ENCODE measurements at regions not wholly inside any gene's neighbourhood (a gene's known extent, or its start where the extent isn't known, plus 50 kb on each side); places are given as distances from the start of the nearest gene placed in this dataset.

DNA sequence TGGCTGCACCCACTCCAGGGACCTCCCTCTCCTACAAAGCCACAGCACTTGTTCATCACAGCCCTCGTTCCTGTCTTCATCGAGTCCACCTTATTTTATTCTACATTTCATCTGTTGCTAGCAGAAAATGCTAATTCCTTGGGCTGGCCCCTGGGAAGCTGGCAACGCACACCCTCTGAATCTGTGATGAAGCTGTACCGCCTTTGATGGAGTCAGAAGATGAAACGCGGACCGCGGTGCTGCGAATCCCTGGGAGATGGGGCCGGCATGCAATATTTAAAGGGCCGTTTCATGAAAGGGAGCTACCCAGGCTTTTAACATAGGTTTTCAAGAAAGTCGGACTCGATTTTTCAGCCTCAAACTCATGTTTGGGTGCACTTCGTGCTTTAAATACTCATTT is 88.5 kb downstream of the NPTX2 start:
- Histone ChIP-seq H3K27me3 (no peaks in the 10 kb centered on the region), H3K4me1 (no peaks in the 10 kb centered on the region), H3K27ac (no peak overlapping the region), H3K4me3 (no peak overlapping the region), H3K9me3 (peaks cover 0 to 13% (median 0%) of the 10 kb centered on the region in 4 donors), H3K36me3 (no peaks in the 10 kb centered on the region)
- 44 to 50% methylated on average over 14 of the region's 14 CpGs for WGBS, 2 donors
- no peak for DNase-seq (ENCODE audit: low spot score in 2 of 2)
- TF ChIP-seq, protein P1, sequence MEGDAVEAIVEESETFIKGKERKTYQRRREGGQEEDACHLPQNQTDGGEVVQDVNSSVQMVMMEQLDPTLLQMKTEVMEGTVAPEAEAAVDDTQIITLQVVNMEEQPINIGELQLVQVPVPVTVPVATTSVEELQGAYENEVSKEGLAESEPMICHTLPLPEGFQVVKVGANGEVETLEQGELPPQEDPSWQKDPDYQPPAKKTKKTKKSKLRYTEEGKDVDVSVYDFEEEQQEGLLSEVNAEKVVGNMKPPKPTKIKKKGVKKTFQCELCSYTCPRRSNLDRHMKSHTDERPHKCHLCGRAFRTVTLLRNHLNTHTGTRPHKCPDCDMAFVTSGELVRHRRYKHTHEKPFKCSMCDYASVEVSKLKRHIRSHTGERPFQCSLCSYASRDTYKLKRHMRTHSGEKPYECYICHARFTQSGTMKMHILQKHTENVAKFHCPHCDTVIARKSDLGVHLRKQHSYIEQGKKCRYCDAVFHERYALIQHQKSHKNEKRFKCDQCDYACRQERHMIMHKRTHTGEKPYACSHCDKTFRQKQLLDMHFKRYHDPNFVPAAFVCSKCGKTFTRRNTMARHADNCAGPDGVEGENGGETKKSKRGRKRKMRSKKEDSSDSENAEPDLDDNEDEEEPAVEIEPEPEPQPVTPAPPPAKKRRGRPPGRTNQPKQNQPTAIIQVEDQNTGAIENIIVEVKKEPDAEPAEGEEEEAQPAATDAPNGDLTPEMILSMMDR (IDR thresholded peaks at IDR 0.05) = no peak
- TF ChIP-seq POLR2A (IDR thresholded peaks at IDR 0.05) (no peak), EP300 (IDR thresholded peaks at IDR 0.05) (no peak)

DNA sequence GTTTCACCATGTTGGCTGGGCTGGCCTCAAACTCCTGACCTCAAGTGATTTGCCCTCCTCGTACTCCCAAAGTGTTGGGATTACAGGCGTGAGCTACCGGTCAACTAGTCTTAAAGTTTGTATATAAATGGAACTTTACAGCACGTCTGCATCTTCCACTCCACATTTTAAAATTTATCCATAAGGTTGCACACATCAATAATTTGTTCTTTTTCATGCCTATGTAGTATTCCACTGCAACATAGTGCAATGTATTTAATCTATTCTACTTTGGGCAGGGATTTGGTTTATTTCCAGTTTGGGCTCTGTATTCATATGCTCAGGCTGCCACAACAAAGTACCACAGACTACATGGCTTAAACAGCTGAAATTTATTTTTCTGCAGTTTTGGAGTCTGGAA is 90.0 kb downstream of the NPTX2 start:
- Histone ChIP-seq H3K4me3 (no peak overlapping the region), H3K36me3 (no peaks in the 10 kb centered on the region), H3K27ac (no peak overlapping the region), H3K27me3 (no peaks in the 10 kb centered on the region), H3K9me3 (peaks cover 0 to 18% (median 0%) of the 10 kb centered on the region in 4 donors), H3K4me1 (no peaks in the 10 kb centered on the region)
- no peak for DNase-seq (ENCODE audit: low spot score in 2 of 2)
- WGBS, 2 donors = 82 to 89% methylated on average over 4 of the region's 4 CpGs
- TF ChIP-seq, protein P1 (IDR thresholded peaks at IDR 0.05) = no peak

- WGBS, 2 donors = 91% methylated on average over 10 of the region's 10 CpGs
- Histone ChIP-seq H3K9me3 (peaks cover 0 to 12% (median 0%) of the 10 kb centered on the region in 4 donors), H3K27me3 (no peaks in the 10 kb centered on the region), H3K4me3 (no peak overlapping the region), H3K36me3 (no peaks in the 10 kb centered on the region), H3K27ac (no peak overlapping the region), H3K4me1 (no peaks in the 10 kb centered on the region)
- DNase-seq (ENCODE audit: low spot score in 2 of 2) = no peak
- TF ChIP-seq, protein P1 (IDR thresholded peaks at IDR 0.05) = no peak
- TF ChIP-seq POLR2A (IDR thresholded peaks at IDR 0.05) (no peak), EP300 (IDR thresholded peaks at IDR 0.05) (no peak)
Observed at GRCh38 chr7:98711945-98712344, 94.9 kb downstream of the NPTX2 start.

GRCh38 chr7:98713165-98713810 is 96.2 kb downstream of the NPTX2 start:
- no peak for DNase-seq (ENCODE audit: low spot score in 2 of 2)
- TF ChIP-seq, protein P1 (IDR thresholded peaks at IDR 0.05) = no peak
- WGBS, 2 donors = 52% methylated on average over 6 of the region's 6 CpGs
- Histone ChIP-seq H3K27ac (no peak overlapping the region), H3K27me3 (no peaks in the 10 kb centered on the region), H3K4me3 (no peak overlapping the region), H3K4me1 (no peaks in the 10 kb centered on the region), H3K36me3 (no peaks in the 10 kb centered on the region), H3K9me3 (peaks cover 0 to 9% (median 0%) of the 10 kb centered on the region in 4 donors)

GRCh38 chr7:98719396-98719795 is 102.3 kb downstream of the NPTX2 start:
- H3K36me3 ChIP-seq = no peaks in the 10 kb centered on the region
- no peaks in the 10 kb centered on the region for H3K9me3 ChIP-seq
- no peak overlapping the region for H3K27ac ChIP-seq
- no peak overlapping the region for H3K4me3 ChIP-seq
- H3K4me1 ChIP-seq = no peaks in the 10 kb centered on the region
- no peak for DNase-seq (ENCODE audit: low spot score in 2 of 2)
- H3K27me3 ChIP-seq = no peaks in the 10 kb centered on the region
- 71 to 72% methylated on average over 8 of the region's 8 CpGs for WGBS, 2 donors
- TF ChIP-seq POLR2A (IDR thresholded peaks at IDR 0.05) = no peak
- no peak for TF ChIP-seq EP300 (IDR thresholded peaks at IDR 0.05)
- TF ChIP-seq, protein P1 (IDR thresholded peaks at IDR 0.05) = no peak

Data from tibial nerve (tissue), 4 donors.